ENCODE measurements at regions not wholly inside any gene's neighbourhood (a gene's known extent, or its start where the extent isn't known, plus 50 kb on each side); places are given as distances from the start of the nearest gene placed in this dataset.

DNA sequence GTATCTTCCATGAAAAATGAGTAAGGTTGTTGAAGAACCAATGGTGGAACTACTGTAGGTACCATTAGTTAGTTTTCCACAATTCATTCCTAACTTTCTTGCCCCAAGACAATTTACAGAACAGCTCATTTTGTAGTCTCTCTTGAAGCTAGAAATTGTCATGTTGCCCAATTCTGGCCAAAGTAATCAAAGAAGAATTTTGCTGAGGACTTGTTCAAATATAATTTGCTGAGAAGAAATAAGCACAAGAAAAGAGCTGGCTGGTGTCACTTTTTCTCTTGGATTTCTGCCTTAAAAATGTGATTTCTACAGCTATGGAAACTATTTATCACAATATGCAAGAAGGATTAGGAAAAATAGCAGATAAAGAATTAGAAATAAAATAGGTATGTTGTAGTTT lies 199.2 kb upstream of the SEMA3A start:
- DNase-seq (ENCODE audit: low read depth), result no peak

DNA sequence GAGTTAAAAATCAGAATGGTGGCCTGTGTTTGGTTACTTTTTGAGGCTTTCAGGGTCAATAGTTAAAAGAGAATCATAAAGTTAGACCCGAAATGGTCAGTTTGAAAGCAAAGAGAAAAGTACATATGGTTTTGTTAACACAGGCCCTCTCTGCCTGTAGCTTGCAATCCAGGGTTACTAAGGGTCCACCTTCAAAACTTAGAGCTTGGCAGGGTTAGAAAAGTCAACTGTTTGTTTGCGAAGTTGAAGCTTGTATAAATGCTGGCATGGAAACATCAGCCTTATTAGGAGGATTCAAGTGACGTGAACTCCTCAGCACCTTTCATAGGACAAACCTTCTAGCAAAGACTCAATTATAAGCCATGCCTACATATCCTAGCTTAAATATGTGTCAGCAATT lies 196.3 kb upstream of the SEMA3A start:
- no peak for DNase-seq (ENCODE audit: low read depth)

DNA sequence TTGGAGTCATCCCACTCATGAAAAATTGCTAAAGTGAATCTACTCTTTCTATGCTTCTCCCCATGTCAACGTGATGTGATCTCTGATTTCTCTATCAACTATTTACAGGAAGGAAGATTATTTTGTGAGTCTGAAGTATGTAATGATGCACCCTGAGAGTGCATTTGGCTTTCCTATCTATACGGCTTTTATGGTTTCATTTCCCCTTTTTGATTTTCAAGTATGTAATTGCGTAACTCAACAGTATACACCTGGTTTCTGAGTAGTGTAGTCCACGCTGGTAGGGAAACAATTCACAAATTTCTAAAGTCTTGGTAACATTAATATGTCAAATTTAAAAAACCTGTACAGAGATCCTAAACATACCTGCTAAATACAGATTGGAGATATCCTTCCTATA lies 194.7 kb upstream of the SEMA3A start:
- DNase-seq (ENCODE audit: low read depth), result no peak

GRCh38 chr7:84387595-84387994 lies 193.0 kb upstream of the SEMA3A start:
- DNase-seq (ENCODE audit: low read depth), result no peak

GRCh38 chr7:84384417-84384816 lies 189.8 kb upstream of the SEMA3A start:
- DNase-seq (ENCODE audit: low read depth), result no peak

DNA sequence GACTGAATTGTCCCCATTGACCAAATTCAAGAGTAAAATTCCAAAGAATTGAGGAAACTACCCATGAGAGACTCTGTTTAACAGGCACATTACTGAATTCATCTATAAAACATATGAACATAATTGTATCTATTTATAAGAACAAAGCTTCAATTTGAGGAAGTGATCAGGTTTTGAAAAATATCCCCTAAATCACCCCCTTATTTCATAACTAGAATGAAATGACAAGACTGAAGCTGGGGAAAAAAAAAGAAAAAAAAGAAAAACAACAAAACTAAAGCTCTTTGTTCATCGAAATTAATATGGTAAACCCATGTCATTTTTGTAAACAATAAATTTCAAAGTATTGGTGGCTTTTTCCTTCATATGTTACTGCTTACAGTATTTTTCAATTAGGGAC lies 184.9 kb upstream of the SEMA3A start:
- DNase-seq (ENCODE audit: low read depth), result no peak

- DNase-seq (ENCODE audit: low read depth), result no peak
Measured at GRCh38 chr7:84372712-84373111, 178.1 kb upstream of the SEMA3A start.

DNA sequence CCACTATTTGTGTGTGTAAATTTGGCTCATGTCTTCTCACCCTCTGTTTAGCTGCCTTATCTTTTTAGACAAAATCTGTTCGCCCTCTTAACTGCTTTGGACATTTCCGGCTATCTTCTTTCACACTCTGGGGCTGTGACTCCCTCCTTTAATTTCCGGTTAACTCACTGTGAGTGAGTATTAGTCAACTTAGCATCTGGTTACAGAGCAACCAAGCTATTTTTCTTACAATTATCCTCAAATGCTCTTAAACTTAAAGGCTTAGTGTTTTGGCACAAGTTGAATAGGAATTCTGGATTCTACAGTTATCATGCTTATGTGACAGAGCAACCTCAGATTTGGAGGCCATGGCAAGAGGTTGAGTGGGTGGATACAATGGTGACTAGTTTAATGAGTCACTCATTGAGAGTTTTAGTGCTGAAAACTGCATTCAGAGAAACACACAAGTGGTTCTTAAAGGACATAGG lies 177.6 kb upstream of the SEMA3A start:
- DNase-seq (ENCODE audit: low read depth), result peak; percentile 96

DNA sequence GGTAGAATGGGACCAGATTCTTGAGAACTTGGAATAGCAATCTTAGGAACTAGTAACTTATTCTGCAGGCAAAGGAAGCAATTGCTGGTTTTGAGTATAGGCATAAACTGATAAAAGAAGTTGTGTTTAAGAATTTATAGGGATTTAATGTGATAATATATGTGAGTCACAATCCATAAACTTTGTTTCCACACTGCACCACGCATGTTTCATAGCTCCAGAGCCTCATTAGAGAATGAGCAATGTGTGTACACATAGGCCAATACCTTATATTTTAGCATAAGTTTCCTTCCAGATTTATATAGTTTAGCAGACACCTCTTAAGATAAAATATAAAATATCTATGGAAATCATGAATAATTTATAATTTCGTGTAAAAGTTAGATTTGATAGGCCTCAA lies 175.5 kb upstream of the SEMA3A start:
- DNase-seq (ENCODE audit: low read depth), result no peak

DNA sequence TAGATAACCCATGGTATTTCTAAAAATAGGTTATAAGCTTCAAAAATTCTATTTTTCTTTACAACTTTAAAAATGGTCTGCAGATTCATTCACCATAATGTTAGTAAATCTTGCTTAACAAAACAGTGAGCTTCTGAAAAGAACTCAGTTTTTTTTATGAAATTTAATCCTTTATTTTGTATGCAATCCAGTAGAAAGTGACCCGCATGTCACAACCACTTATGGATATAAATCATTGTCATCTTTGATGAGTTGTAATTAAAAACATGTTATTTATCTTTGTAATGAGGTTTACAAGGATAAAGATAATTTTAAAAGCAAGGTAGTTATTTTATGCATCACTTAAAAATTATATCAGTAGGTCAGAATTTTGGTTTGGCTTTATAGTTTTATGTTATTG lies 173.5 kb upstream of the SEMA3A start:
- no peak for DNase-seq (ENCODE audit: low read depth)

DNA sequence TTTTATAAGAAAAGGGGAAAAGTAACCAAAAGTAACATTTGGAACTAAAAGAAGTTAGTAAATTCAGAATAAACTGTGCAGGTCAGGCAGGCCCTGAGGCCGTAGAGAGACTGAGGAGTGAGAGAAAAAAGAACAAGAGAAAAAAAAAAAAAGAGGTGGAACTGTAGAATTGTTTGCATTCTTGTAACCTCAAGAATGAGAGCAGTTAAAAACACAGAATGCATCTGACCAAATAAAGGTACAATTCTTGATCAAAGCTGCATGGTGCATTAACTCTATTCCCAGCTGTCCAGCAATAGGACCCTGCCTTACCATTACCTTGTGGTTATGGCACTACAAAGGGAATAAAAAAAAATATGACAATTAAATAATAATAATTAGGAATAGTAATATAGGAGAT lies 170.1 kb upstream of the SEMA3A start:
- DNase-seq (ENCODE audit: low read depth), result peak; percentile 38

GRCh38 chr7:84363741-84364140 lies 169.2 kb upstream of the SEMA3A start:
- no peak for DNase-seq (ENCODE audit: low read depth)

DNA sequence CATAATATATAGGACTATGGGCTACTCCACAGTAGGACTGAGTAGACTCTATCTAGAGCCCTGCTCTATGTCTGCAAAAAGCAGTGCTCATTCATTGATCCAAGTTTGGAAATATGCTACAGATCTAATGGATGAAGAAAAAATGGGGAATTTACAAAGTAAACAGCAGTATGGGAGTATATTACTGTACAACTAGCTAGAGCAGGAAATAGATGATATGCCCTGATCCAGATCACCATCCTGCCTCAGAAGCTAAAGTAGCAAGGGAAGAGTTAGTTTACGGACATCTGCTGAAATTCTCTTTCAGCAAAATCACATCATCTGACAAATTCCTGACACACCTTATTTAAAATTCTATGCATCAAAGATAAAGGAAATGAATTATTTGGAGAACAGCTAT lies 168.2 kb upstream of the SEMA3A start:
- no peak for DNase-seq (ENCODE audit: low read depth)

DNA sequence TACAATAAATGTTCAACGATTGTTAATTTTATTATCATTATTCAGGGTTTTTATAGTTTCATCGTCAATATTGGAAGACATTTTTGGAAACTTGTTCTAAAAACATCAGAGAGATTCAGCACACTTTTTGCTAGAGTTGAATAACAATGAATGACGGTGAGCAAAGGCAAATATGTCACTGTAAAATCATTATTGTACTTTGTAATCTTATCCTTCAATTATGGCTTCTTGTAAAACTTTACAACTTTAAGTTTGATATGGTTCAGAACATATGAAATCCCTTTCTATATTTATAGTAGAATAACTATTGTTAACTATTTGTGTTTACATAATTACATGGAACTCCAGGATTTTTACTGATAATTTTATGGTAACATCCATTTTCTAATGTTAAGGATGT lies 167.8 kb upstream of the SEMA3A start:
- DNase-seq (ENCODE audit: low read depth), result no peak

DNA sequence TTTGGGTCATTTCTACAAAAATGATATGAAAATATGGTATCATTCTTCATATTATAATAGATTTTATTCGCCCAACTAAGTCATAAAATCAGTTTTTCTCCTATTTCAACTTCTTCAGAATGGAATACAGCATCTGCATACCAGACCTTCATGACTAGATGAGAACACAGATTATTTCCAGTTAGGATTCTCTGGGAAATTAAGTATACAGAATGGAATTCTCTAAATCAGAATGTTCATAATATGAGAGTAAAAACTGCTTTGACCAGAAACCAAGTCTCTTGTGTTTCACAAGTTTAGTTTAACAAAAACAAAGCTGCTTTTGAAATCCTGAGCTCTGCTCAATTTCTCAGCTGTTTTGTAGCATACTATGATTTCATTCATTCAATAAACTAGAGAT lies 160.3 kb upstream of the SEMA3A start:
- DNase-seq (ENCODE audit: low read depth), result no peak

- no peak for DNase-seq (ENCODE audit: low read depth)
Measured at GRCh38 chr7:84354030-84354429, 159.4 kb upstream of the SEMA3A start.

DNA sequence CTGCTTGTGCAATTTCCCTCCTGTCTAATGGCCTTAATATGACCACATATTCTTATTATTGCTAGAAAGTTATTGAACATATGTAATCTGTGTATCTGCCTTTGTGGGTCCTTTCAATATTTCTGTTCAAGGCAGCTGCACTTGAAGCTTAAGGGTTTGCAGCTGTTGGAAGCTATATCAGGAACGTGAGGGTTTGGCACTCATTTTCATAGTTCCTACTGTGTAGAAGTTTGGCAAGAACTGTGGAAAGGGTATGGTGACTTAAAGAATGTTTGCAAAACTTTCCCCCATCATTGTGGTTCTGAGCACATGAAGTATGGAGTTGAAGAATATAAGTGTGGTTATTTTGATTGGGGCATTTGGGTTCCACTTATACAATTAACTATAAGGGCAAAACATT lies 144.7 kb upstream of the SEMA3A start:
- no peak for DNase-seq (ENCODE audit: low read depth)

GRCh38 chr7:84337429-84337828 lies 142.8 kb upstream of the SEMA3A start:
- DNase-seq (ENCODE audit: low read depth), result peak; percentile 47

GRCh38 chr7:84336766-84337165 lies 142.2 kb upstream of the SEMA3A start:
- DNase-seq (ENCODE audit: low read depth), result no peak

DNA sequence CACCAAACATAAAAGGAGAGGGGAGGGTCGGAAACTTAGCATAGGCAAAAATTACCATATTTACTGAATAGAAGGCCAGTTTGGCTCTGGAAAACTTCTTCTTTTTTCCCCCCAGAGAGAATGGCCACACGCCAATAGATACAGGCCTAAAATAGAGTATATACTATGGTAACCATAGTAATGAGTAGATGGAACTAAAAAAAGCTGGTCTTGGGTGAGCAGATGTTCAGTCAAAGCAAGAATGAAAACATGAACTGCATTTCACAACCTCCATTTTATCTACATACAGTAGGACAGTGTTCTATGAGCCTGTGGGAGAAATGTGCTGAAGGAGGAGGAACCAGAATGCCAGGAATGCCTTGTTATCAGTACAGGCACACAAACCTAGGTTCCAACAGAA lies 141.7 kb upstream of the SEMA3A start:
- DNase-seq (ENCODE audit: low read depth), result peak; percentile 86

DNA sequence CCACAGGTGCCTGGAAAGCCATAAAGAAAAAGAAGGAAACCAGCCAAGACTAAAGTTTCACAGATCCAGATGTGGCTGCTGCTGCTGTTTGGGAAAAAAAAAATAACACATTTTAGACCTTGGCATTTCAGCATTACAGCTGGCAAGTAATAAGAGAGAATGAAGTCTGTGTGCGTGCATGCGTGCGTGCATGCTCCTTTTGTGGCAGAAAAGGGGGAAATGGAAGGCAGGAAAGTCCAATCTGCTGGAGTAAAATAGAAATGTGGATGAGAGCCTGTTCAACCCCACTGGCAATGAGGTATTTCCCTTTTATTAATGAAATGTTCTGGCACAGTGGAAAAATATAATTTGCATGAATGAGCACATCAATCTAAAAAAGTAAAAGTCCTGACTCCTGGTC lies 137.0 kb upstream of the SEMA3A start:
- no peak for DNase-seq (ENCODE audit: low read depth)

DNA sequence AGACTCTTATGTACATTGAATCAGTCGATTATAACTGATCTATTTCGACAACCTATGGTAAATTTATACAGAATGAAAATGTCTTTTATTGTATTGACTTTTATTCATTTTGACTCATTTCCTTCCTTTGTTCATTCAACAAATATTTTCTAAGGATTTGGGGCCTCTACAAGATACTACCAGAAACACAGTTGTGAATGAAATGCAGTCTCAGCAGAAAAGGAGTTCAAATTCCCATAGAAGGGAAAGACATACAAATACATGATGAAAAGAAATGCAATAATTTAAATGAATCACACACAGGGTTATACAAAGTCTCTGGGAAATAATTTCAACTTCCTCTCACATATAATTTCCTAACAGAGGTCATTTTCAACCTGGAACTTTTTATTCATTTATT lies 134.0 kb upstream of the SEMA3A start:
- no peak for DNase-seq (ENCODE audit: low read depth)

GRCh38 chr7:84324136-84324630 lies 129.6 kb upstream of the SEMA3A start:
- no peak for DNase-seq (ENCODE audit: low read depth)

DNA sequence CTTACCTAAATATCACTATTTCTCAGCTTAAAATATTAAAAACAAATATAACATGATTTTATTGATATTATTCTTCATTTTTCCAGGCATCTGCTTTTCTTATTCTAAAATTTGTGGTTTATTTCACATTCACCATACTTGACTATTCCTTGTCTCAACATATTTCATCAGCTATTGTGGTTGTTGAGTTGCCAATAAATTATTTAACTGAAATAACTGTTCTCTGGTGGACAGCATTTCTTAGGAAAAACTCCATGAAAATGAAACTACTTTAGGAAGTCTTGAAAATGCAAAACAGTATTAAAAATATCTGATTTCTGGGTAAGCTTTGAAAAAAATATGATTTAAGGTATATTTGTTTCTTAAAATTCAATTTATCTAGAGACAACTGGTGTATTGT lies 122.9 kb upstream of the SEMA3A start:
- no peak for DNase-seq (ENCODE audit: low read depth)

DNA sequence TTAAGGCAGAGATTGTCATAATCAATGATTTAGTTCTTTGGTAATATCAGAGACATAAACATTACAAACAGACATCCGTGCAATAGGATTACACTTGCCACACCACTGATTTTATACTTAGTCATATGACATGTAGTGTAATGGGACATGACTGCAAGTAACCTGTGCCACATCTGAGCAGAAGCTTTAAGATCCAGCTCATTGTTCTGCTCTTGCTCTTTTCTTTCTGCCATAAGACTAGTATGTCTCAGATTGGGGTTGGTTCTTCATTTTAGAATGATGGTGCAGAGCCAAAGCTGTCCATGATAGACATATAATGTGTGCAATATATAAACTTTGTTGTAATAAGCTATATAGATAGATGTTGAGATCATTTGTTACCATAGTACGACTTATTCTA lies 119.7 kb upstream of the SEMA3A start:
- no peak for DNase-seq (ENCODE audit: low read depth)

Data from non-pigmented ciliary epithelial cell (primary cell).